Endodermal cell (in vitro differentiated cells): ENCODE measurements at regions not wholly inside any gene's neighbourhood (a gene's known extent, or its start where the extent isn't known, plus 50 kb on each side); places are given as distances from the start of the nearest gene placed in this dataset.

Experiments used
- DNase-seq: peaks from one replicate; pipeline ENCODE4 v3.0.0-alpha.2; 2017
- H3K27ac ChIP-seq: 2 replicates; pipeline ENCODE4 v1.5.1; 2013; ENCODE audit warnings: mild to moderate bottlenecking, low read depth, low read length, moderate library complexity
- H3K27me3 ChIP-seq: 2 replicates; pipeline ENCODE4 v1.6.1; 2013; ENCODE audit warnings: mild to moderate bottlenecking, low read length, moderate library complexity; ENCODE audit not compliant: insufficient read depth, control insufficient read depth, poor library complexity, severe bottlenecking
- H3K36me3 ChIP-seq: 2 replicates; pipeline ENCODE4 v1.7.0; 2013; ENCODE audit warnings: mild to moderate bottlenecking, low read length, moderate library complexity; ENCODE audit not compliant: control insufficient read depth, insufficient read depth
- H3K4me1 ChIP-seq: one replicate; pipeline ENCODE4 v1.7.0; 2013; ENCODE audit warnings: low read length; ENCODE audit not compliant: control insufficient read depth, insufficient read depth
- H3K4me3 ChIP-seq: 2 replicates; pipeline ENCODE4 v1.5.1; 2013; ENCODE audit warnings: mild to moderate bottlenecking, low read length, moderate library complexity
- H3K9ac ChIP-seq: 2 replicates; pipeline ENCODE4 v1.6.1; 2013; ENCODE audit warnings: mild to moderate bottlenecking, low read length, moderate library complexity; ENCODE audit not compliant: poor library complexity, severe bottlenecking; ENCODE audit errors: extremely low read depth
- H3K9me3 ChIP-seq: 2 replicates; pipeline ENCODE4 v1.6.1; 2013; ENCODE audit warnings: mild to moderate bottlenecking, low read length, moderate library complexity; ENCODE audit not compliant: control insufficient read depth
- H3K27ac Mint-ChIP-seq: 2 replicates; pipeline ENCODE4 v1.8.0; 2020; ENCODE audit warnings: mixed read lengths
- H3K27me3 Mint-ChIP-seq: 2 replicates; pipeline ENCODE4 v1.8.0; 2021; ENCODE audit warnings: mild to moderate bottlenecking, mixed read lengths; ENCODE audit not compliant: insufficient read depth
- H3K36me3 Mint-ChIP-seq: 2 replicates; pipeline ENCODE4 v1.8.0; 2020; ENCODE audit warnings: low read depth, mixed read lengths
- H3K4me1 Mint-ChIP-seq: 2 replicates; pipeline ENCODE4 v1.8.0; 2020; ENCODE audit warnings: mixed read lengths
- H3K4me3 Mint-ChIP-seq: 2 replicates; pipeline ENCODE4 v1.8.0; 2020; ENCODE audit warnings: mild to moderate bottlenecking, moderate library complexity, mixed read lengths
- H3K9me3 Mint-ChIP-seq: 2 replicates; pipeline ENCODE4 v1.8.0; 2020; ENCODE audit warnings: mild to moderate bottlenecking, mixed read lengths
- CTCF ChIP-seq: fragments of 200-600 bp; sonication (generic); conservative IDR thresholded peaks from 2 replicates; pipeline ENCODE4 v1.5.0; 2021; ENCODE audit warnings: antibody characterized with exemption, mild to moderate bottlenecking
- WGBS, 2 experiments: methylation state at CpG; one replicate each; pipeline versions ENCODE4 v1.1.5 to v1.1.7; 2013; ENCODE audit warnings: missing lambda C conversion rate in 2 of 2, mixed read lengths in 1 of 2; ENCODE audit not compliant: insufficient coverage in 1 of 2, insufficient read length in 1 of 2; 5-methylcytosine and 5-hydroxymethylcytosine counted together

GRCh38 chr1:238552271-238552670, 661.5 kb upstream of the ZP4 start:
- Histone ChIP-seq H3K9me3 (no peaks in the 10 kb centered on the region), H3K4me3 (no peak overlapping the region), H3K9ac (no peak overlapping the region), H3K4me1 (no peaks in the 10 kb centered on the region), H3K27me3 (no peaks in the 10 kb centered on the region), H3K36me3 (no peaks in the 10 kb centered on the region), H3K27ac (no peak overlapping the region)
- TF ChIP-seq CTCF: no peak
- no peaks in the 10 kb centered on the region for H3K9me3 Mint-ChIP-seq
- no peak overlapping the region for H3K27ac Mint-ChIP-seq
- H3K27me3 Mint-ChIP-seq: no peaks in the 10 kb centered on the region
- no peaks in the 10 kb centered on the region for H3K36me3 Mint-ChIP-seq
- no peaks in the 10 kb centered on the region for H3K4me1 Mint-ChIP-seq
- no peak overlapping the region for H3K4me3 Mint-ChIP-seq
- WGBS, 2 experiments: 93 to 100% methylated on average over 4 to 8 of the region's 8 CpGs
- DNase-seq: no peak

- TF ChIP-seq CTCF: no peak
- H3K36me3 Mint-ChIP-seq: no peaks in the 10 kb centered on the region
- Histone ChIP-seq H3K36me3 (no peaks in the 10 kb centered on the region), H3K9me3 (no peaks in the 10 kb centered on the region), H3K4me3 (no peak overlapping the region), H3K4me1 (no peaks in the 10 kb centered on the region), H3K27ac (no peak overlapping the region), H3K9ac (no peak overlapping the region), H3K27me3 (no peaks in the 10 kb centered on the region)
- no peak overlapping the region for H3K4me3 Mint-ChIP-seq
- WGBS, 2 experiments: 64 to 100% methylated on average over 1 to 2 of the region's 2 CpGs
- no peak overlapping the region for H3K27ac Mint-ChIP-seq
- H3K27me3 Mint-ChIP-seq: no peaks in the 10 kb centered on the region
- no peaks in the 10 kb centered on the region for H3K4me1 Mint-ChIP-seq
- no peak for DNase-seq
- peaks cover 24% of the 10 kb centered on the region for H3K9me3 Mint-ChIP-seq
These were observed 658.4 kb upstream of the ZP4 start for GRCh38 chr1:238549137-238549536.

GRCh38 chr1:238546118-238546517, 655.4 kb upstream of the ZP4 start:
- Mint-ChIP-seq H3K27me3 (no peaks in the 10 kb centered on the region), H3K9me3 (peaks cover 24% of the 10 kb centered on the region), H3K4me1 (no peaks in the 10 kb centered on the region), H3K4me3 (no peak overlapping the region), H3K36me3 (no peaks in the 10 kb centered on the region), H3K27ac (no peak overlapping the region)
- H3K9ac ChIP-seq: no peak overlapping the region
- no peak for DNase-seq
- no peak overlapping the region for H3K4me3 ChIP-seq
- no peaks in the 10 kb centered on the region for H3K9me3 ChIP-seq
- H3K36me3 ChIP-seq: no peaks in the 10 kb centered on the region
- WGBS, 2 experiments: 20 to 65% methylated on average over 1 to 2 of the region's 2 CpGs
- H3K4me1 ChIP-seq: no peaks in the 10 kb centered on the region
- H3K27ac ChIP-seq: no peak overlapping the region
- TF ChIP-seq CTCF: no peak
- no peaks in the 10 kb centered on the region for H3K27me3 ChIP-seq
